Naive thymus-derived CD4-positive, alpha-beta T cell (primary cell): ENCODE measurements at regions not wholly inside any gene's neighbourhood (a gene's known extent, or its start where the extent isn't known, plus 50 kb on each side); places are given as distances from the start of the nearest gene placed in this dataset.
"Not testable (repeated sequence)": the region's sequence is repeated elsewhere in the genome, so short reads cannot be mapped to it uniquely, and the experiment has no call there.

Experiments used
- ATAC-seq: fragments of 150-1000 bp; cut with Tn5 transposase; 2 replicates; pipeline ENCODE4 v1.10.0; 2021; ENCODE audit warnings: mild to moderate bottlenecking, moderate library complexity
- CTCF ChIA-PET: fragments of 350-600 bp; sonication (Branson Sonifier 250); formaldehyde crosslinking; loops from one replicate; lab custom pipeline; 2021; ENCODE audit warnings: antibody characterized with exemption; lab: Charles Lee
- POLR2A ChIA-PET: fragments of 350-600 bp; sonication (Branson Sonifier 250); formaldehyde crosslinking; loops from one replicate; lab custom pipeline; 2021; ENCODE audit warnings: antibody characterized with exemption, inconsistent platforms; lab: Charles Lee
- DNase-seq, 9 donors: peaks; one replicate each; pipeline versions ENCODE4 v3.0.0 to v3.0.0-alpha.2; 2020 to 2022; ENCODE audit warnings: mixed read lengths in 1 of 9
- H3K27ac ChIP-seq: one replicate; pipeline ENCODE4 v1.7.0; 2013; ENCODE audit warnings: mild to moderate bottlenecking, low read depth, low read length, moderate library complexity
- H3K27me3 ChIP-seq, 2 donors: one replicate each; pipeline ENCODE4 v1.7.0; 2013; ENCODE audit warnings: low read length in 2 of 2, mild to moderate bottlenecking in 2 of 2, moderate library complexity in 2 of 2; ENCODE audit not compliant: control insufficient read depth in 2 of 2, insufficient read depth in 2 of 2
- H3K36me3 ChIP-seq, 3 experiments: 1 replicate in 2 of 3; 2 replicates in 1 of 3; pipeline ENCODE4 v1.7.0; 2013; ENCODE audit warnings: low read length in 3 of 3, mild to moderate bottlenecking in 3 of 3, moderate library complexity in 1 of 3; ENCODE audit not compliant: insufficient read depth in 3 of 3, control insufficient read depth in 2 of 3
- H3K4me1 ChIP-seq, 2 donors: one replicate each; pipeline ENCODE4 v1.7.0; 2013; ENCODE audit warnings: low read length in 2 of 2, mild to moderate bottlenecking in 2 of 2, moderate library complexity in 1 of 2; ENCODE audit not compliant: control insufficient read depth in 2 of 2, insufficient read depth in 2 of 2
- H3K4me3 ChIP-seq: 2 replicates; pipeline ENCODE4 v1.7.0; 2013; ENCODE audit warnings: mild to moderate bottlenecking, low read length
- H3K9me3 ChIP-seq, 3 experiments: 1 replicate in 2 of 3; 2 replicates in 1 of 3; pipeline ENCODE4 v1.7.0; 2013; ENCODE audit warnings: low read length in 3 of 3; ENCODE audit not compliant: control insufficient read depth in 2 of 3
- H3K27ac Mint-ChIP-seq, 9 donors: one replicate each; pipeline ENCODE4 v1.8.0; 2020 to 2022; ENCODE audit warnings: mixed read lengths in 9 of 9, mild to moderate bottlenecking in 8 of 9, moderate library complexity in 5 of 9, inconsistent platforms in 2 of 9
- H3K27me3 Mint-ChIP-seq, 5 donors: one replicate each; pipeline ENCODE4 v1.8.0; 2021 to 2022; ENCODE audit warnings: mixed read lengths in 5 of 5, mild to moderate bottlenecking in 1 of 5
- H3K36me3 Mint-ChIP-seq, 5 donors: one replicate each; pipeline ENCODE4 v1.8.0; 2020 to 2022; ENCODE audit warnings: mixed read lengths in 5 of 5, mild to moderate bottlenecking in 3 of 5, inconsistent platforms in 1 of 5
- H3K4me1 Mint-ChIP-seq, 7 donors: one replicate each; pipeline ENCODE4 v1.8.0; 2020 to 2022; ENCODE audit warnings: mixed read lengths in 7 of 7, mild to moderate bottlenecking in 3 of 7, inconsistent platforms in 1 of 7
- H3K4me3 Mint-ChIP-seq, 10 donors: one replicate each; pipeline ENCODE4 v1.8.0; 2020 to 2022; ENCODE audit warnings: mild to moderate bottlenecking in 10 of 10, mixed read lengths in 10 of 10, moderate library complexity in 6 of 10, inconsistent platforms in 2 of 10
- H3K9me3 Mint-ChIP-seq, 11 donors: one replicate each; pipeline ENCODE4 v1.8.0; 2020 to 2022; ENCODE audit warnings: mixed read lengths in 11 of 11, mild to moderate bottlenecking in 4 of 11, inconsistent platforms in 1 of 11, moderate library complexity in 1 of 11
- intact Hi-C, 2 donors: fragments of 100-400 bp; cut with micrococcal nuclease; formaldehyde crosslinking; loops; one replicate each; pipeline ENCODE4 v1.15.1; 2023

DNA sequence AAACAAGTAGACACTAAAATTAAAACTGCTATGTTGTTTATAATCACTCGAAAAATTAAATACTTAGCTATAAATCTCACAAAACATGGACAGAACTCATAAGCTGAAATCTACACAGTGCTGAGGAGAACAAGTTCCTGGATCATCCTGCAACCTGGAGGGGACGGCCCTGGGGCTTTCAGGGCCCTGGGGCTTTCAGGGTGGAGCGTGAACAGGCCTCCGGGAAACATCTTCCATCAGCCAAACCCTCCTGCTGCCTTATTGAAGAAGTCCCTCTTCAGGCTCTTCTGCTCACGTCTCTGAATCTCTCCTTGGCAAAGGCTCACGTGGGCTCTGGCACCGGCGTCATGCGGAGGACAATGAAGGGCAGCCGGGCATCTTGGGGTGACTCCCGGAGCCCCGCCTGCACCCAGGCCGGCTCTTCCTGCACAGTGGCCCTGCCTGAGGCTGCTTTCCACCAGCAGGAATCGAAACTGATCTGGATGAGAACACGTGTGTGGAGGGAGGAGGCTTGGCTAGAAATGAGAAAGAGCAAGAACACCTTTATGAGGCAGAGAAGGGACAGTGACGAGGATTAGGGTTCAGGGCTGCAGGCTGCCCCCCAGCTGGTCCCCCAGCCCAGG is 127.3 kb downstream of the CDRT15L2 start:
- H3K4me3 Mint-ChIP-seq = no peak overlapping the region
- Histone ChIP-seq H3K4me1 (no peaks in the 10 kb centered on the region), H3K9me3 (no peaks in the 10 kb centered on the region), H3K4me3 (no peak overlapping the region), H3K27ac (no peak overlapping the region), H3K27me3 (no peaks in the 10 kb centered on the region), H3K36me3 (no peaks in the 10 kb centered on the region)
- intact Hi-C loops = no loop called here
- H3K27me3 Mint-ChIP-seq = peaks cover 0 to 5% (median 0%) of the 10 kb centered on the region in 5 donors
- ChIA-PET CTCF (no interaction called here), POLR2A (no interaction called here)
- no peaks in the 10 kb centered on the region for H3K36me3 Mint-ChIP-seq
- peaks cover 0 to 2% (median 0%) of the 10 kb centered on the region in 11 donors for H3K9me3 Mint-ChIP-seq
- ATAC-seq (no peak), DNase-seq (no peak)
- H3K27ac Mint-ChIP-seq = no peak overlapping the region
- peaks cover 0 to 17% (median 0%) of the 10 kb centered on the region in 7 donors for H3K4me1 Mint-ChIP-seq

DNA sequence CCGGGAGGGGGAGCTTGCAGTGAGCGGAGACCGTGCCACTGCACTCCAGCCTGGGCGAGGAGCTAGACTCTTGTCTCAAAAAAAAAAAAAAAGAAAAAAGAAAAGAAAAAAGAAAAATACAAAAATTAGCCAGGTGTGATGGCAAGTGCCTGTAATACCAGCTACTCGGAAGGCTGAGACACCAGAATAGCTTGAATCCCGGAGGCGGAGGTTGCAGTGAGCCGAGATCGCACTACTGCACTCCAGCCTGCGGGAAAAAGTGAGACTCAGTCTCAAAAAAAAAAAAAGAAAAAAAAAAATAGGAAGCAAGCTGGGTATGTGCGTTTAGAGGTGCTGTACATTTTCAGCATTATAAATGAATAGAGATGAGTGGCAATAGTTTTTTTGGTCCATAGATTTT is 129.3 kb downstream of the CDRT15L2 start:
- H3K9me3 ChIP-seq, H3K27ac ChIP-seq, POLR2A ChIA-PET, H3K36me3 Mint-ChIP-seq, H3K36me3 ChIP-seq, ATAC-seq, intact Hi-C loops, CTCF ChIA-PET, H3K4me3 Mint-ChIP-seq, H3K4me3 ChIP-seq, H3K9me3 Mint-ChIP-seq, H3K4me1 Mint-ChIP-seq, H3K27me3 ChIP-seq, DNase-seq, H3K27ac Mint-ChIP-seq, H3K27me3 Mint-ChIP-seq, H3K4me1 ChIP-seq: not testable (repeated sequence)

DNA sequence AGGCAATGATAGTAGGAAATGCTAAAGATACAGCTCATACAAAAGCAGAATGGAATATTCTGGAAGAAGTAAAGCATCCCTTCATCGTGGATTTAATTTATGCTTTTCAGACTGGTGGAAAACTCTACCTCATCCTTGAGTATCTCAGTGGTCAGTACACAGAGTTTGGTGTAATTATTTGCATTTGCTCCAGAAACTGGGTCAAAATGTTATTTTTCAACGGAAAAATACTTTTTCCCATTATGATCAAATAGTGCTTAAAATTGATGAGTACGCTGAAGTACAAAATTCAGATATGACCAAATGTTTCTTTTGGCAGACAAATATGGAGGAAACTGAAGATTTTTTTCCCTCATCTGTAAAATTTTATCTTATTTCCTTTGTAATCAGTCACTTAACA is 137.0 kb downstream of the CDRT15L2 start:
- H3K4me1 Mint-ChIP-seq, H3K27me3 ChIP-seq, CTCF ChIA-PET, H3K4me1 ChIP-seq, H3K27ac Mint-ChIP-seq, DNase-seq, H3K36me3 ChIP-seq, H3K9me3 ChIP-seq, H3K4me3 ChIP-seq, POLR2A ChIA-PET, H3K9me3 Mint-ChIP-seq, H3K36me3 Mint-ChIP-seq, ATAC-seq, H3K4me3 Mint-ChIP-seq, intact Hi-C loops, H3K27ac ChIP-seq, H3K27me3 Mint-ChIP-seq: not testable (repeated sequence)

DNA sequence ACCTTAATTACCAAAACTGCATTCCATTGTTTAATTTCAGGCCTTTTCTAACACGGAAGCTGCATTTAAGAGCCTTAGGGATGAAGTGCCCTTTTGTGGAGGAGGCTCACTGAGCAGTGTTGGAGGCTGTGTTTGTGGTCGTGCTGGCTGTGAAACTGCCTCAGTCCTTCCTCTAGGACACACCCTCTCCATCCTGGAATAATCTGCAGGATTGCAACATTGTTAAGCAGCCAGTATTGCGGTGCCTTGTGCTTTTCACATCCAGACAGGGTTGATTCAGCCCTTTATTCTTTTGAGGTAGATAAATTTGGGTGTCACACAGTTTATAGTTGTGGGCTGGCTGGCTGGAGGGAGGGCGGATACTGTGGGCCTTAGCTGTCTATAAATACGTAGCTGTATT is 141.6 kb downstream of the CDRT15L2 start:
- H3K27ac Mint-ChIP-seq = no peak overlapping the region
- H3K36me3 Mint-ChIP-seq = no peaks in the 10 kb centered on the region
- Histone ChIP-seq H3K4me1 (no peaks in the 10 kb centered on the region), H3K4me3 (no peak overlapping the region), H3K36me3 (no peaks in the 10 kb centered on the region), H3K27ac (no peak overlapping the region), H3K9me3 (no peaks in the 10 kb centered on the region), H3K27me3 (no peaks in the 10 kb centered on the region)
- no peak overlapping the region for H3K4me3 Mint-ChIP-seq
- ChIA-PET CTCF (no interaction called here), POLR2A (no interaction called here)
- no peaks in the 10 kb centered on the region for H3K9me3 Mint-ChIP-seq
- peaks cover 0 to 12% (median 0%) of the 10 kb centered on the region in 5 donors for H3K27me3 Mint-ChIP-seq
- no peak for ATAC-seq
- no peaks in the 10 kb centered on the region for H3K4me1 Mint-ChIP-seq
- intact Hi-C loops = no loop called here
- no peak for DNase-seq

DNA sequence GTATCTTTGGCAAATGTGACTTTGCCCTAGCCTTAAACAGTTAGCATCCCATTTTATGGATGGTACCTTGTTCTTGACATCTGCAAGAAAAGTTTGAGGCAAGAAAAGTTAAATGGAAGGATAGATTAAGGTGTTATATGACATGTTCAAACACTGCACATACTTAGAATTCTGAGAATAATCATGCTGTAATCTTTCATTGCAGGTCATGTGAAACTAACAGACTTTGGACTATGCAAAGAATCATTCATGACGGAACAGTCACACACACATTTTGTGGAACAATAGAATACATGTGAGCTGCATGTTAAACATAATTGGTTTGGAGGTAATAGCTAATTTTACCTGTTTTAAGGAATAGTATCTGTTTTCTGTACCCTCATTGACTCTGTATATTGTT is 144.9 kb downstream of the CDRT15L2 start:
- intact Hi-C loops = not testable (repeated sequence)

DNA sequence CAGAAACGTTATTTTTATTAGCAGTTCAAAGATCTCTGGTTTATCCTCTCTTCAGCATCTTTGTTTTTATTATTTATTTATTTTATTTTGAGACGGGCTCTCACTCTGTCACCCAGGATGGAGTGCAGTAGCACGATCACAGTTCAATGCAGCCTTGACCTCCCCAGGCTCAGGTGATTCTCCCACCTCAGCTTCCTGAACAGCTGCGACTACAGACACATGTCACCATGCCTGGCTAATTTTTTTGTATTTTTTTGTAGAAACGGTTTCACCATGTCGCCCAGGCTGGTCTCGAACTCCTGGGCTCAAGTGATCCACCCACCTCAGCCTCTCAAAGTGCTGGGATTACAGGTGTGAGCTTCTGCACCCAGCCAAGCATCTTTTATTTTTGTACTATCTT is 147.7 kb downstream of the CDRT15L2 start:
- H3K27ac Mint-ChIP-seq, H3K4me1 ChIP-seq, H3K27me3 ChIP-seq, H3K4me1 Mint-ChIP-seq, POLR2A ChIA-PET, CTCF ChIA-PET, H3K36me3 Mint-ChIP-seq, H3K4me3 Mint-ChIP-seq, H3K36me3 ChIP-seq, intact Hi-C loops, H3K27ac ChIP-seq, H3K9me3 Mint-ChIP-seq, H3K4me3 ChIP-seq, H3K9me3 ChIP-seq, ATAC-seq, DNase-seq: not testable (repeated sequence)
- H3K27me3 Mint-ChIP-seq = peaks cover 0 to 21% (median 4%) of the 10 kb centered on the region in 5 donors

More for the DNA sequence above, 144.9 kb downstream of the CDRT15L2 start:
- POLR2A ChIA-PET, H3K9me3 ChIP-seq, H3K4me3 ChIP-seq, H3K4me1 Mint-ChIP-seq, H3K4me1 ChIP-seq, H3K36me3 Mint-ChIP-seq, H3K27me3 ChIP-seq, DNase-seq, H3K4me3 Mint-ChIP-seq, CTCF ChIA-PET, H3K27ac ChIP-seq, H3K27ac Mint-ChIP-seq, ATAC-seq, H3K9me3 Mint-ChIP-seq, H3K36me3 ChIP-seq: not testable (repeated sequence)
- H3K27me3 Mint-ChIP-seq = peaks cover 0 to 20% (median 4%) of the 10 kb centered on the region in 5 donors

DNA sequence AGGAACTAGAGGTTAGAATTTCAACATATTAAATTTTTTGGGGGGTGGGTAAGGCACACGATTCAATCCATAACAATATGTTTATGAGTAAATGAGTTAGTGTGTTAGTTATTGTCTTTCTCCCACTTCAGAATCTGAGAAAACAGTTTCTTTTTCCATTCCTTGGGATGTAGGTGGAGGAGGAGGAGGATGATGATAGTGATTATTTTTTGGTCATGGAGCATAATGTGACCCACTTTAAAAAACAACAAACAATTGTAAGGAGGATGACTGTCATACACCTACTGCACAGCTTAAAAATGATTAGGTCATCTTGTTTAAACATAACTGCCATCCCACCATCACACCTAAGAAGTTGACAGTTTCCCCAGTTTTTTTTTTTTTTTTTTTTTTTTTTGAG is 148.7 kb downstream of the CDRT15L2 start:
- Histone ChIP-seq H3K4me3 (no peak overlapping the region), H3K27me3 (no peaks in the 10 kb centered on the region), H3K36me3 (no peaks in the 10 kb centered on the region), H3K27ac (no peak overlapping the region), H3K9me3 (no peaks in the 10 kb centered on the region), H3K4me1 (no peaks in the 10 kb centered on the region)
- peaks cover 0 to 21% (median 7%) of the 10 kb centered on the region in 5 donors for H3K27me3 Mint-ChIP-seq
- ChIA-PET POLR2A (no interaction called here), CTCF (no interaction called here)
- H3K4me3 Mint-ChIP-seq = no peak overlapping the region
- ATAC-seq = no peak
- no peaks in the 10 kb centered on the region for H3K36me3 Mint-ChIP-seq
- DNase-seq = no peak
- H3K9me3 Mint-ChIP-seq = no peaks in the 10 kb centered on the region
- intact Hi-C loops = no loop called here
- H3K4me1 Mint-ChIP-seq = no peaks in the 10 kb centered on the region
- H3K27ac Mint-ChIP-seq = no peak overlapping the region
